ENCODE measurements at regions not wholly inside any gene's neighbourhood (a gene's known extent, or its start where the extent isn't known, plus 50 kb on each side); places are given as distances from the start of the nearest gene placed in this dataset.

DNA sequence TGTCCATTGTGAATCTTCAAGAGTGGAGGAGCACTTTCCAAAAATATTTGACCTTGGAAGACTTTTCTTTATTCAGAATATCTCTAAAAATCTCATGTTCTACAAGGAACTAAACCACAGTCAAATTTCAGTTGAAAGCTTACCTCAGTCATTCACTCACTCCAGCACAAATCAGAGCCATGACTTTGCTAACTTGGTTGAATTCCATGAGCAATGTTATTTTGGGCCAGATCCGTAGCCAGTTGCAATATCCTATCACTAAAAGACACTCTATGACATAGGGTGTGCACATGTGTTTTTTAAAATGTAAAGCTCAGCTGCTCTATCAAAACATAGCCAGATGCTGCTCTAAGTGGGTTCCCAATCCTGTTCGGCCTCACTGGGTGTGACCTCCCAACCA, 156.1 kb upstream of the ANKRD55 start:
- TF ChIP-seq EZH2 (IDR thresholded peaks at IDR 0.05; ENCODE audit: insufficient read depth, poor library complexity, severe bottlenecking) (no peak), EZH2phosphoT487 (IDR thresholded peaks at IDR 0.05; ENCODE audit: insufficient read depth, low read depth) (no peak)

All from GM23248 (cell line).